IPS-18a (cell line): ENCODE measurements at regions not wholly inside any gene's neighbourhood (a gene's known extent, or its start where the extent isn't known, plus 50 kb on each side); places are given as distances from the start of the nearest gene placed in this dataset.
"Not testable (repeated sequence)": the region's sequence is repeated elsewhere in the genome, so short reads cannot be mapped to it uniquely, and the experiment has no call there.

Experiments used
- H3K27ac ChIP-seq: one replicate; pipeline ENCODE4 v1.5.1; 2013; ENCODE audit warnings: low read length
- H3K27me3 ChIP-seq: one replicate; pipeline ENCODE4 v1.6.1; 2013; ENCODE audit warnings: mild to moderate bottlenecking, low read length; ENCODE audit not compliant: control insufficient read depth, insufficient read depth
- H3K36me3 ChIP-seq: one replicate; pipeline ENCODE4 v1.6.1; 2013; ENCODE audit warnings: low read depth, low read length; ENCODE audit not compliant: control insufficient read depth
- H3K4me1 ChIP-seq: one replicate; pipeline ENCODE4 v1.6.1; 2013; ENCODE audit warnings: low read depth, low read length; ENCODE audit not compliant: control insufficient read depth
- H3K4me3 ChIP-seq: one replicate; pipeline ENCODE4 v1.5.1; 2013; ENCODE audit warnings: low read length
- H3K9ac ChIP-seq: one replicate; pipeline ENCODE4 v1.6.1; 2013; ENCODE audit warnings: mild to moderate bottlenecking, low read length, moderate library complexity
- H3K9me3 ChIP-seq: one replicate; pipeline ENCODE4 v1.6.1; 2013; ENCODE audit warnings: low read depth, low read length; ENCODE audit not compliant: control insufficient read depth

DNA sequence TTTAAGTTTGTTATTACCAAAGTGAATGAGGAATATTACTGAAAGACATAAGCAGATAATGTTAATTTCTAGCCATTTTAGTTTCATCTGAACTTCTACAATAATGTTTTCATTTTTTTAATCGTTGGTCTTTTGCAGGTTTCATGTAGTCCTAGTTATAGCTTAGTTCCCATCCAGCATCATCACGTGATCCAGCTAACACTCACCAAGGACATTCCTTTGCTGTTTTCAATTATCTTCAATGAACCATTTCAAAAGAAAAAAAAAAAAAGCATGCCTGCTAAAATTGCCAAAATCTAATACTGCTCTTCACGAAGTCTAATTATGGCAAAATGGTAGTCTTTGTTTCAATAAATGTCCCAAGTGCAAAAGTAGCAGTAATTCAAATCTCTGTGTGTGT is 187.7 kb upstream of the ATXN7L3B start:
- Histone ChIP-seq H3K27ac (no peak overlapping the region), H3K9me3 (no peaks in the 10 kb centered on the region)

DNA sequence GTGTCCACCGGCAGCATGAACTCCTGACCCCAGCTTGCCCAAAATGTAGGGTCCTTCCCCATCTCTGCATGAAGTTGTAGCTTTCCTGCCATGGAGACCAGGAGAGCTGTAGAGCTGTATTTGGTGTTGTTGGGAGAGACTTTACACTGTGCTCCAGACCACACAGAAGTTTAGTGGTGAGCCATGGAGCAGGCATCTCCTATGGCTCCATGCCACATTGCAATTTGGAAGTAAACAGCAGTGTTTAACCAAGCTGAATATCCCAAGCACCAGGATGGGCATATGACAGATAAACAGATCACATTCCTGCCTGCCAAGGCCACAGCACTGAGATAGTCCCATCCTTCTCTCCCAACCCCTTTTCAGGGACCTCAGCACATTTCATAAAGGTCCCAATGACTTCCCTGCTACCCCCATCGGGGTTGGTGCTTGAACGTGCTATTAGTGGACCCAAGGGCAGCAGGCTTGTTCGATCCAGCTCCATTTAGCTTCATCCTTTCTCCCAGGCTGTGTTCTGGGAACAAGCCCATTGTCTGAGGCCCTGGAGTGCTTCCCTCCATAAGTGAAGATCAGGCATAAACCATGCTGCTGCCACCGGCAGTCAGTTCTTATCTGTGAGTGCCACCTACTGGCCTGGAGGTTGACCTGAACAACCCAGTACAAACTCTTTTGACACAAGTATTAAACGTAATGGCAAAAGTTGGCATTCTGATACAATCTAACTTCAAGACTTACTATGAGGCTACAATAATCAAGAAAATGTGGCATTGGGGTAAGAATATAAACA is 172.3 kb upstream of the ATXN7L3B start:
- Histone ChIP-seq H3K36me3 (no peaks in the 10 kb centered on the region), H3K4me3 (no peak overlapping the region), H3K4me1 (no peaks in the 10 kb centered on the region), H3K9ac (no peak overlapping the region), H3K27me3 (no peaks in the 10 kb centered on the region), H3K27ac (no peak overlapping the region), H3K9me3 (no peaks in the 10 kb centered on the region)

More for the DNA sequence above, 187.7 kb upstream of the ATXN7L3B start:
- Histone ChIP-seq H3K36me3 (no peaks in the 10 kb centered on the region), H3K4me3 (no peak overlapping the region), H3K27me3 (no peaks in the 10 kb centered on the region), H3K4me1 (no peaks in the 10 kb centered on the region), H3K9ac (no peak overlapping the region)

DNA sequence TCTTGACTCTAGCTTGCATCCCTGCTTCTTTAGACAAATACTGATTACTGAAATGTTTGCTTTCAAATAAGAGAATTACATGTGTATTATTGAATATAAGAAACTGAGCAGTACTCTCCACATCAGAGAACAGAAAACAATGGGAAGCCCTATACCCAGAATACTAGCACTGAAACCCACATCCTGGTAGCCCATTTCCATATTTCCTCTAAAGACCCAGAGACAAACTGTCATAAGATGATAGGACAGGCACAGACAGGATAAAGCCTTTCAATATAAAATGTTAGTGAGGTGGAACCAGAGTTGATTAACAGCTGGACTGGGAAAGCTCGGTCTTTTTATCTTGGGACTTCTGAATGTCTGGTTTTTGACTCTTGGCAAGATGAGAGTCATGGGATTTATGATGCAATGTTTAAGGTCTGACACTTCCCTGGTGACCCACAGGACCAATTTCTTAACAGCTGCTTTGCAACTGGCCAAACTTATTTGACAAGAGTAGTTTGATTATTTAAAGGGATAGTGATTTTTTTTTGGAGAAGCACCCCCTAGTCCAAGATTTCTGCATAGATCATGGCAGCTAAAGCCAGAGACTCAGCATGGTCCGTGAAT is 166.9 kb upstream of the ATXN7L3B start:
- Histone ChIP-seq H3K4me3 (no peak overlapping the region), H3K4me1 (no peaks in the 10 kb centered on the region), H3K9me3 (no peaks in the 10 kb centered on the region), H3K9ac (no peak overlapping the region), H3K27me3 (no peaks in the 10 kb centered on the region), H3K36me3 (no peaks in the 10 kb centered on the region), H3K27ac (no peak overlapping the region)

DNA sequence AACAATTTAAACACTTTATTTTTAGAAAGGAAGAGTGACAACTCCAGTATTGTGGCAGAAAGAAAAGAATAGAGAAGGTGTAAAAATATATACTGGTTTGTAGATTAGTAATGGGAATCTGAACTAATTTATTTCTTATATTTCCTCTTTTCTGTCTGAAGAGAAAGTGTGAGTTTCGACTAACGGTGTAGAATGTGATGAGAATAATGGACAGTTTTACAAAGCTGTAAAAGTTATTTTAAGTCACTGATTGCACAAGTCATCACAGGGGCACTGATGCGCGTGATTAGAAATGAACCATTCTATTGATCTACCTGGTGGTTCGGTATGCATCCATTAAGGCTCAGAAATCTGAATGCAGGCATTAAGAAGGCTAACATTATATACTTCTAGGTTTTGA is 158.5 kb upstream of the ATXN7L3B start:
- H3K27me3 ChIP-seq = no peaks in the 10 kb centered on the region

DNA sequence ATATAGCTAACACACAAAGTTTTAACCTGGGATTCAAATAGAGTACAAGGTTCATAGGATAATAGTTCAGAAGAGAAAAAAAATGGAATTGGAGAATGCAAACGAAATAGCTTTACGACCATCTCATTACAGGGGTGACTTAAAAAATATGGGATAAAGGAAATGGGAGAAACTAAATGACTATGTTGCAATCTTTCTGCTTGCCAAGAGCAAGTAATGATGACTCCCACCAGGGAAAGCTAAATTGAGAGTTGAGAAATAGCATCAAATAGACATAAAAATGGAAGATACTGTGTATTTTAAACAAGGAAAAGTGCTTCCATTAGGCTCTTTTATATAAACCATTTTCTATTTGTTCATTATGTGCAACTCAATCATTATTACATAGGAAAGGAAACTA is 155.7 kb upstream of the ATXN7L3B start:
- H3K36me3 ChIP-seq = no peaks in the 10 kb centered on the region
- no peaks in the 10 kb centered on the region for H3K4me1 ChIP-seq
- no peaks in the 10 kb centered on the region for H3K27me3 ChIP-seq
- H3K9ac ChIP-seq = no peak overlapping the region
- H3K4me3 ChIP-seq = no peak overlapping the region
- no peak overlapping the region for H3K27ac ChIP-seq
- H3K9me3 ChIP-seq = no peaks in the 10 kb centered on the region

More for the DNA sequence above, 158.5 kb upstream of the ATXN7L3B start:
- Histone ChIP-seq H3K27ac (no peak overlapping the region), H3K9ac (no peak overlapping the region), H3K36me3 (no peaks in the 10 kb centered on the region), H3K4me1 (no peaks in the 10 kb centered on the region), H3K4me3 (no peak overlapping the region), H3K9me3 (no peaks in the 10 kb centered on the region)

DNA sequence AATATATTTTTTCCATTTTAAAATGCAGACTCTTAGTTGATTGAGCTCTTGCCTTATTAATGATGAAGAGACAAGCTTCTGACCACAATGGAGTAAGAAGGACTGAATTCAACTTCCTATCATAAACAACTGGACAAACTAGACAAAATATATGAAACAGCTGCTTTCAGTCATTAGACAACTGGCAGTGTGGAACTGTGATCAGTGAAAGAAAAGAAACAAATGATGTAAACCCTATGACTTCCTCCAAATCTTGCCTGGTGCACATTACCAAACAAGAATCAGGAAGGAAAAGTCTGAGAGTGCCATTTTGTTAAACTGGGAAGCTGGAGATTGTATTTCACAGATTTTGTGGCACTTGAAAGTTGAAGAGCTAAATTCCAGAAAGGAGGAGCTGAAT is 154.7 kb upstream of the ATXN7L3B start:
- Histone ChIP-seq H3K27me3 (no peaks in the 10 kb centered on the region), H3K4me1 (no peaks in the 10 kb centered on the region), H3K9me3 (no peaks in the 10 kb centered on the region), H3K36me3 (no peaks in the 10 kb centered on the region), H3K27ac (no peak overlapping the region), H3K9ac (no peak overlapping the region), H3K4me3 (no peak overlapping the region)

DNA sequence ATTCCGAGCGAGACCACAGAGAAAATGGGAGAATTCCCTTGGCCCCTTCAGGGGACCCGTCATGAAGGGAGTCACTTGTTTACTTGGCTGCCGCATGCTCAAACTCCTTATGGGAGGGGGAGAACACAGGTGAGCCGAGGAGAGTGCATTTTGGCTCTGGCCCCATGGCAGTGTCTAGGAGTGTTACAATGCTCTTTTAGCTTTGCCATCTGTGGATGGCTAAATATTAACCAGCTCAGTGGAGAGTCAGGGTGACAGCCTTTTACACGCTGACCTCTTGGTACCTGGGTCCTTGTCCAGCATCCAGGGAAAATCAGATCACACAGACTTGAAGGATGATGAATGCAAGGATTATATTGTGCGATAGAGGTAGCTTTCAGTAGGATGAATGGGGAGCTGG is 146.4 kb upstream of the ATXN7L3B start:
- Histone ChIP-seq H3K9ac (no peak overlapping the region), H3K36me3 (no peaks in the 10 kb centered on the region), H3K4me3 (no peak overlapping the region), H3K27me3 (no peaks in the 10 kb centered on the region), H3K9me3 (no peaks in the 10 kb centered on the region), H3K27ac (no peak overlapping the region), H3K4me1 (no peaks in the 10 kb centered on the region)

DNA sequence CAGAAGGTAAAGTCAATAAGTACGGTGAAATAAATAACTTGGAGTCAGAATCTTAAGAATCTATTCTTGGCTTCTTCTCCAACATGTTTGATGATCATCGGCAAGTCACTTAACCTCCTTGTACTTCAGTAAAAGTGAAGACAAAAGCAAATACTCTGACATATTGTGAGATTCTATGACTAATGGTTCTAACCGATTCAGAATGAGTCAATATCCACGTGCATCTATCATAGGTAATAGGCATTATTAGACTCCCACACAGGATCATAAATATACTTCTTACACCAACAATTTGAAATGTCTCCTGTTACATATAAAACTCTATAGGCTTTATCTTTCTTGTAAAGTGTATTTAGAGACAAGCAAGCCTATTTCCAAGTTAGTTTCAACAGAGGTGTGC is 144.4 kb upstream of the ATXN7L3B start:
- no peak overlapping the region for H3K4me3 ChIP-seq
- H3K9ac ChIP-seq = no peak overlapping the region
- no peaks in the 10 kb centered on the region for H3K36me3 ChIP-seq
- no peaks in the 10 kb centered on the region for H3K4me1 ChIP-seq
- H3K9me3 ChIP-seq = no peaks in the 10 kb centered on the region
- no peak overlapping the region for H3K27ac ChIP-seq
- H3K27me3 ChIP-seq = no peaks in the 10 kb centered on the region

DNA sequence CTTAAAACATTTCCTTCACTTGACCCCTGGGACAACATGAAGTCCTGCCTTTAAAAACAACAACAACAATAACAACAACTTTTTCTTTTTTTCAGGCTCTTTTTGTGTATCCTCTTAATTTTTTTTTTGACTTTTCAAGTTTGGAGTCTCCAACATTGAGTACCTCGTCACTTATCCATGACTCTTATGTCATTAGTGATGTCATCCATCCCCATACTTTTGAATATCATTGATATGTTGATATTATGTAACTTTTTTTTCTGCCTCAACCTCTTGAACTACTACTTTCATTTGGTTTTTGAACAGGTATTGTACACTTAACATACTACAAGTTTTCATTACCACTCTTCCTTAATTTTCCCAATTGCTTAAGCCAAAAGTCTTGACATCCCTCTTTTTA is 143.0 kb upstream of the ATXN7L3B start:
- H3K4me1 ChIP-seq = no peaks in the 10 kb centered on the region
- H3K9ac ChIP-seq = no peak overlapping the region

DNA sequence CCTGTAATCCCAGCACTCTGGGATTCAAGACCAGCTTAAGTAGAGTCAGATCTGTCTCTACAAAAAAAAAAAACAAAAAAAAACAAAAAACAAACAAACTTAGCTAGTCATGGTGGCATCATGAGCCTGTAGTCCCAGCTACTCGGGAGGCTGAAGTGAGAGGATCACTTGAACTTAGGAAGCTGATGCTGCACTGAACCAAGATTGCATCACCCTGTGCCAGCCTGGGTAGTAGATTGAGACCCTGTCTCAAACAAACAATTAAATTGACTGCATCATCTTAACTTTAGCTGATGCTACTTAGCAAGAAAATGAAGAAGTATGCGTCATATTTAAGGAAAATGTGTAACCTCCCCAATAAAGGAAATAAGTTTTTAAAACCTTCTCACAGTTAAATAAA is 136.6 kb upstream of the ATXN7L3B start:
- H3K9ac ChIP-seq = peak overlapping the region; percentile 7
- H3K27ac ChIP-seq = no peak overlapping the region
- no peaks in the 10 kb centered on the region for H3K36me3 ChIP-seq
- H3K9me3 ChIP-seq = no peaks in the 10 kb centered on the region
- H3K27me3 ChIP-seq = no peaks in the 10 kb centered on the region
- no peak overlapping the region for H3K4me3 ChIP-seq
- no peaks in the 10 kb centered on the region for H3K4me1 ChIP-seq

More for the DNA sequence above, 143.0 kb upstream of the ATXN7L3B start:
- Histone ChIP-seq H3K9me3 (no peaks in the 10 kb centered on the region), H3K4me3 (no peak overlapping the region), H3K27ac (no peak overlapping the region), H3K36me3 (no peaks in the 10 kb centered on the region), H3K27me3 (no peaks in the 10 kb centered on the region)

DNA sequence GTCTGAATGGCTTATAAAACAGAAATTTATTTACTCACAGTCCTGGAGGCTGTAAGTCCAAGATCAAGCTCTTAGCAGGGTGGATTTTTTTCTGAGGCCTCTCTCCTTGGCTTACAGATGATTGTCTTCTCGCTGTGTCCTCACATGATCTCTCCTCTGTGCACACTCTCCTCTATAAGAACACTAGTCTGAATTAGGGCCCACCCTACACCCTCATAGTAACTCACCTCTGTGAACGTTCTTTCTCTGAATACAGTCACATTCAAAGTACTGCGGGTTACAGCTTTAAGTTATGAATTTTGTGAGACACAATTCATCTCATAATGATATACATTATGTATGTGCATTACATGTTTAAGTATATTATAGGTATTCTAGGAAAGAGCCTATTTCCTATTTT is 135.7 kb upstream of the ATXN7L3B start:
- Histone ChIP-seq H3K27ac (no peak overlapping the region), H3K9ac (no peak overlapping the region), H3K4me1 (peaks cover 4% of the 10 kb centered on the region), H3K27me3 (no peaks in the 10 kb centered on the region), H3K9me3 (no peaks in the 10 kb centered on the region), H3K4me3 (no peak overlapping the region), H3K36me3 (no peaks in the 10 kb centered on the region)

DNA sequence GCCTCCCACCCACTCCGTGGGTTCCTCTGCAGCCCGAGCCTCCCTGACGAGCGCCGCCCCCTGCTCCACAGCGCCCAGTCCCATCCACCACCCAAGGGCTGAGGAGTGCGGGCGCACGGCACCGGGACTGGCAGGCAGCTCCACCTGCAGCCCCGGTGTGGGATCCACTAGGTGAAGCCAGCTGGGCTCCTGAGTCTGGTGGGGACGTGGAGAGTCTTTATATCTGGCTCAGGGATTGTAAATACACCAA is 134.5 kb upstream of the ATXN7L3B start:
- not testable (repeated sequence) for H3K9me3 ChIP-seq, H3K4me3 ChIP-seq, H3K36me3 ChIP-seq, H3K9ac ChIP-seq, H3K27ac ChIP-seq, H3K27me3 ChIP-seq, H3K4me1 ChIP-seq
